NCI-H524 (cell line): ENCODE measurements at regions not wholly inside any gene's neighbourhood (a gene's known extent, or its start where the extent isn't known, plus 50 kb on each side); places are given as distances from the start of the nearest gene placed in this dataset.

ENCODE experiments used
- DNase-seq, 2 experiments: peaks; one replicate each; lab custom pipeline; 2025; lab: John Stamatoyannopoulos, UW

DNA sequence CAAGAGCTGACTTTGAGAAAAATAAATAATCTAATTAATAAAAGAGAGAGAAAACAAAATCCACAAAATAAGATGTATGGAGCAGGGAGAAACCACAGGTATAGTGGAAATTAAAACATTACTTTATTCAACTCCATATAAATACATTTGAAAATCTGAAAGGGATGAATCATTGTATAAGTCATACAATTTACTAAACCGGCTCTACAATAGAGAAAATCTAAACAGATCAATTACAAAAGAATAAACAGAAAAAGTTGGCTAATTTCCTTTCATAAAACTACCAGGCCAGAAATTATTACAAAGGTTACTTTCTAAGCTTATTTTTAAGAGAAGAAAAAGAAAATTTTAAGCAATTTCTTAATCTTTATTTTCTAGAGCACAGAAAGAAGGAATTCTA is 51.3 kb upstream of the DRD2 start:
- no peak for DNase-seq
